Right lobe of liver (tissue), 6 donors: ENCODE measurements at regions not wholly inside any gene's neighbourhood (a gene's known extent, or its start where the extent isn't known, plus 50 kb on each side); places are given as distances from the start of the nearest gene placed in this dataset.

Source experiments
- ATAC-seq, 4 donors: fragments of 200-7000 bp; cut with Tn5 transposase; one replicate each; pipeline ENCODE4 v1.9.1; 2020; ENCODE audit warnings: mild to moderate bottlenecking in 4 of 4, moderate library complexity in 4 of 4
- DNase-seq, 3 donors: peaks; one replicate each; pipeline ENCODE4 v3.0.0-alpha.2; 2020
- H3K27ac ChIP-seq, 3 donors: fragments of 200-600 bp; one replicate each; pipeline ENCODE4 v1.8.0; 2022
- H3K27me3 ChIP-seq, 2 donors: fragments of 200-600 bp; one replicate each; pipeline ENCODE4 v1.8.0; 2022
- H3K36me3 ChIP-seq, 4 donors: fragments of 200-600 bp; sonication (generic) in 1 of 4; one replicate each; pipeline versions ENCODE4 v1.5.1 to v1.8.0; 2017 to 2022; ENCODE audit warnings: control low read depth in 1 of 4
- H3K4me1 ChIP-seq, 4 donors: fragments of 200-600 bp; sonication (generic) in 1 of 4; one replicate each; pipeline versions ENCODE4 v1.5.1 to v1.8.0; 2017 to 2022; ENCODE audit warnings: control low read depth in 1 of 4
- H3K4me3 ChIP-seq, 3 donors: fragments of 200-600 bp; one replicate each; pipeline ENCODE4 v1.8.0; 2022
- H3K9me3 ChIP-seq, 4 donors: fragments of 200-600 bp; sonication (generic) in 1 of 4; one replicate each; pipeline versions ENCODE4 v1.5.1 to v1.8.0; 2017 to 2022; ENCODE audit warnings: control low read depth in 1 of 4
- POLR2A ChIP-seq: fragments of 450-650 bp; IDR thresholded peaks from one replicate; pipeline ENCODE4 v1.6.1; 2017; ENCODE audit warnings: antibody characterized with exemption, mild to moderate bottlenecking
- WGBS: methylation state at CpG from one replicate; pipeline ENCODE4 v1.1.6; 2018; ENCODE audit warnings: low coverage, low lambda C conversion rate; ENCODE audit not compliant: insufficient coverage; ENCODE audit errors: missing lambda C conversion rate; 5-methylcytosine and 5-hydroxymethylcytosine counted together
- intact Hi-C, 2 donors: fragments of 100-400 bp; cut with DNase I; formaldehyde crosslinking; loops; one replicate each; pipeline versions ENCODE4 v1.11.2 to v1.14.1; 2022
- TF ChIP-seq, protein P1 (sequence below), 4 donors: fragments of 200-600 bp in 3 of 4; fragments of 450-650 bp in 1 of 4; IDR thresholded peaks; one replicate each; pipeline versions ENCODE4 v1.5.1 to v1.8.0; 2016 to 2022; ENCODE audit warnings: antibody characterized with exemption in 4 of 4, mild to moderate bottlenecking in 2 of 4
- donor health status: DM: no; HTN: yes; CAD: no.
- donor health status: DM: no; HTN: no; CAD: no.
- donor health status: DM: no; HTN: no; CAD: no.
- donor health status: DM: no; HTN: yes; CAD: no.
- donor health status: DM: no; HTN: yes; CAD: no.

DNA sequence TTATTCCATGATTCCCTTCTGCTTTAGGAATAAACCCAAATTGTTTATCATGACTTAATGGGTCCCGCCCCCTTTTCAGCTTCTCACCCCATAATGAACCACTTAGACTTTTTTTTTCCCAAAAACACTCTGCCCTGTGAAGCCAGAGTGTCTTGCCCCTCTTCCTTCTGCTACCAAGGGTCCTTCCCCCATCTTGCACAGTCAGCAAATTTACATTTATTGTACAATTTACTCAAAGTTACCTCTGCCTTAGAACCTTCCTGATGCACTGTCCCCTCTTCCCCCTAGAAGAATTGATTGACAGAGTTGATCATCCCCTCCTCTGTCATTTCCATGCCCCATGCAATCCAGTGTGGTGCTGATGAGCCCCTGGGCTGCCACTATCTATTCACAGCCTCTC lies 101.5 kb upstream of the PPP2R3A start:
- H3K36me3 ChIP-seq = no peaks in the 10 kb centered on the region
- H3K27me3 ChIP-seq = no peaks in the 10 kb centered on the region
- TF ChIP-seq POLR2A = no peak
- TF ChIP-seq, protein P1, sequence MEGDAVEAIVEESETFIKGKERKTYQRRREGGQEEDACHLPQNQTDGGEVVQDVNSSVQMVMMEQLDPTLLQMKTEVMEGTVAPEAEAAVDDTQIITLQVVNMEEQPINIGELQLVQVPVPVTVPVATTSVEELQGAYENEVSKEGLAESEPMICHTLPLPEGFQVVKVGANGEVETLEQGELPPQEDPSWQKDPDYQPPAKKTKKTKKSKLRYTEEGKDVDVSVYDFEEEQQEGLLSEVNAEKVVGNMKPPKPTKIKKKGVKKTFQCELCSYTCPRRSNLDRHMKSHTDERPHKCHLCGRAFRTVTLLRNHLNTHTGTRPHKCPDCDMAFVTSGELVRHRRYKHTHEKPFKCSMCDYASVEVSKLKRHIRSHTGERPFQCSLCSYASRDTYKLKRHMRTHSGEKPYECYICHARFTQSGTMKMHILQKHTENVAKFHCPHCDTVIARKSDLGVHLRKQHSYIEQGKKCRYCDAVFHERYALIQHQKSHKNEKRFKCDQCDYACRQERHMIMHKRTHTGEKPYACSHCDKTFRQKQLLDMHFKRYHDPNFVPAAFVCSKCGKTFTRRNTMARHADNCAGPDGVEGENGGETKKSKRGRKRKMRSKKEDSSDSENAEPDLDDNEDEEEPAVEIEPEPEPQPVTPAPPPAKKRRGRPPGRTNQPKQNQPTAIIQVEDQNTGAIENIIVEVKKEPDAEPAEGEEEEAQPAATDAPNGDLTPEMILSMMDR (IDR thresholded peaks at IDR 0.05) = no peak
- H3K4me1 ChIP-seq = no peaks in the 10 kb centered on the region
- WGBS = 64% methylated on average over 1 of the region's 1 CpG
- no peak overlapping the region for H3K27ac ChIP-seq
- no peak overlapping the region for H3K4me3 ChIP-seq
- no peak for ATAC-seq
- intact Hi-C loops = no loop called here
- H3K9me3 ChIP-seq = no peaks in the 10 kb centered on the region
- no peak for DNase-seq

DNA sequence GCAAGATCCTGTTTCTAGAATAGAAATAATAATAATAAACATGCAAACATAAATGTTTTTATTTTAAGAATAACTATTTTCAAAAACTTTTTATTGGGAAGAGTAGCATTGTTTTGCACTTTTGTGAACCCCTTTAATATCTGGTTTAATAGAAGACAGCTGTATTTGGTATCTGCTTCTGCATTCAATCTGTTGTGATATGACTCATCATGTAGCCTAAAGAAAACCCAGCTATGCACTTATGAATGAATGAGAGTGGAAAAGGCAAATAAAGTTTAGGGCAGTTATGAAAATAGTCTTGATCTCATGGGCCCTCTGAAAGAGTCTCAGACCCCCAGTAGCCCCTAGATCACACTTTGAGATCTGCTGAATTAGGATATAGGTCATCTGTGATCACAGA lies 100.4 kb upstream of the PPP2R3A start:
- no peak overlapping the region for H3K27ac ChIP-seq
- H3K9me3 ChIP-seq = no peaks in the 10 kb centered on the region
- no peaks in the 10 kb centered on the region for H3K27me3 ChIP-seq
- H3K4me3 ChIP-seq = no peak overlapping the region
- TF ChIP-seq, protein P1 (IDR thresholded peaks at IDR 0.05) = no peak
- TF ChIP-seq POLR2A = no peak
- intact Hi-C loops = no loop called here
- no peaks in the 10 kb centered on the region for H3K36me3 ChIP-seq
- no peak for DNase-seq
- H3K4me1 ChIP-seq = no peaks in the 10 kb centered on the region
- ATAC-seq = no peak

DNA sequence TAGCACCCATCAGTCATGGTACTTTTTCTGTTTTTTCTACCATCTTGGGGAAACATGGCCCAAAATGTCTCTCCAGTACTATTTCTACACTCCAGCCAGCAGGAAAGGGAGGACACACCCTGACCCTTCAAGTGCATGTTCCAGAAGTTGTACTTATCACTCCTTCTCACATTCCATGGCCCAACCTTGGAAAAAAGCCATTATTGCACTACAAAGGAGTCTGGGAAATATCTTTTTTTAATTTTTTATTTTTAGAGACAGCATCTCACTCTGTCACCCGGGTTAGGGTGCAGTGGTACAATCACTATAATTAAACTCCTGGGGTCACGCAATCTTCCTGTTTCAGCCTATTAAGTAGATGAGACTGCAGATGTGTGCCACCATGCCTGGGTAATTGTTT lies 100.0 kb upstream of the PPP2R3A start:
- WGBS = 57% methylated on average over 2 of the region's 2 CpGs
- Histone ChIP-seq H3K4me1 (no peaks in the 10 kb centered on the region), H3K9me3 (no peaks in the 10 kb centered on the region), H3K4me3 (no peak overlapping the region), H3K27ac (no peak overlapping the region), H3K36me3 (no peaks in the 10 kb centered on the region), H3K27me3 (no peaks in the 10 kb centered on the region)
- TF ChIP-seq, protein P1 (IDR thresholded peaks at IDR 0.05) = no peak
- no peak for TF ChIP-seq POLR2A
- ATAC-seq = no peak
- no peak for DNase-seq
- intact Hi-C loops = no loop called here

DNA sequence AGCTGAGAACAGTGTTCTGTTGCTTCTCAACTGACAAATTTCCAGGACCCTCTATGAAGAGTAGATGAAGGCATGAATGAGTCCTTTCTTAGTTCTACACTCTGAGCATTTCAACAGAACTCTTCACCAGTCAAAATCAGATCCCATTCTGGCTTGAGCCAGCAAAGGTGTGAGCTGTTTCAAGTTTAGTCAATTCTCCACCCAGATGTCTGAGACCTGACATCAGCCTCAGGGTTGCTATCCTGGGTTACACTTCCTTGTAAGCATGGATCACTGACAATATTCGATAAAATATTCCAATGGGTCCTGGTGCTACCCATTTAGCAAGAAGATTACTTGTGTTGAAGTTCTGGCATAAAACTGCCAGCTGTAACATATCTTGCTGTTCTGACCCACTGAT lies 97.6 kb upstream of the PPP2R3A start:
- ATAC-seq (no peak), DNase-seq (no peak)
- H3K27ac ChIP-seq = no peak overlapping the region
- no peak overlapping the region for H3K4me3 ChIP-seq
- no peaks in the 10 kb centered on the region for H3K27me3 ChIP-seq
- TF ChIP-seq, protein P1 (IDR thresholded peaks at IDR 0.05) = no peak
- TF ChIP-seq POLR2A = no peak
- no peaks in the 10 kb centered on the region for H3K4me1 ChIP-seq
- intact Hi-C loops = no loop called here
- 40% methylated on average over 1 of the region's 1 CpG for WGBS
- H3K36me3 ChIP-seq = no peaks in the 10 kb centered on the region
- no peaks in the 10 kb centered on the region for H3K9me3 ChIP-seq

DNA sequence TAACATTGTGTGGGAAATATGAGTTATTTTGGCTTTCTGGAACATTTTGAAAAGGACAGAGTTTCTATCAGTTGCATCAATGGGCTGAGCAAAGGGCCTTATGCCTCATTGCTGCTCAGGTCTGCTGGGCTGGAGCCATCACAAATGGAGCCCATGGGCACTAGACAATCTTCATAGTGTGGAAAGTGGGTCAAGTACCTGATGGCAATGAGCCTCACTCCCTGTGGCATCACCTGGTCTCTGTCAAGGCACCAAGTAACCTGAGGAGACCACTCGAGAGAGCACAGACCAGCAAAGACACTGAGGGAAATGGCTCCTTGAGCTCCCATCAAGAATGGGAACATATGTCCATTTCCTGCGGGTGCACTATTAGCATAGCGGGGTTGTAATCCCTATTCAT lies 96.7 kb upstream of the PPP2R3A start:
- no peak for ATAC-seq
- H3K9me3 ChIP-seq = peaks cover 0 to under 1% (median 0%) of the 10 kb centered on the region in 4 donors
- 94% methylated on average over 2 of the region's 3 CpGs for WGBS
- no peak overlapping the region for H3K4me3 ChIP-seq
- no peak for DNase-seq
- no peaks in the 10 kb centered on the region for H3K27me3 ChIP-seq
- H3K36me3 ChIP-seq = no peaks in the 10 kb centered on the region
- intact Hi-C loops = no loop called here
- no peak for TF ChIP-seq POLR2A
- TF ChIP-seq, protein P1 (IDR thresholded peaks at IDR 0.05) = no peak
- H3K4me1 ChIP-seq = no peaks in the 10 kb centered on the region
- no peak overlapping the region for H3K27ac ChIP-seq
